Karpas-422 (cell line): ENCODE measurements at regions not wholly inside any gene's neighbourhood (a gene's known extent, or its start where the extent isn't known, plus 50 kb on each side); places are given as distances from the start of the nearest gene placed in this dataset.
"Not testable (repeated sequence)": the region's sequence is repeated elsewhere in the genome, so short reads cannot be mapped to it uniquely, and the experiment has no call there.

Source experiments
- DNase-seq: peaks from one replicate; pipeline ENCODE4 v3.0.0-alpha.2; 2015
- H2AFZ ChIP-seq: fragments of 200-600 bp; sonication (generic); 2 replicates; pipeline ENCODE4 v1.6.1; 2014; ENCODE audit warnings: antibody characterized with exemption, low read length, mixed read lengths
- H3K27ac ChIP-seq: fragments of 200-600 bp; sonication (generic); 2 replicates; pipeline ENCODE4 v1.5.1; 2014; ENCODE audit warnings: mild to moderate bottlenecking, low read length, moderate library complexity
- H3K27me3 ChIP-seq: fragments of 200-600 bp; sonication (generic); 2 replicates; pipeline ENCODE4 v1.6.1; 2014; ENCODE audit warnings: low read length, mixed read lengths
- H3K36me3 ChIP-seq: fragments of 200-600 bp; sonication (generic); 2 replicates; pipeline ENCODE4 v1.6.1; 2014; ENCODE audit warnings: low read length, mixed read lengths; ENCODE audit not compliant: insufficient read depth
- H3K4me1 ChIP-seq: fragments of 200-600 bp; sonication (generic); 2 replicates; pipeline ENCODE4 v1.6.1; 2014; ENCODE audit warnings: mild to moderate bottlenecking, low read length, mixed read lengths
- H3K4me2 ChIP-seq: fragments of 200-600 bp; sonication (generic); 2 replicates; pipeline ENCODE4 v1.6.1; 2014; ENCODE audit warnings: low read length, low read depth, mild to moderate bottlenecking; ENCODE audit not compliant: poor library complexity, severe bottlenecking
- H3K4me3 ChIP-seq: fragments of 200-600 bp; sonication (generic); 2 replicates; pipeline ENCODE4 v1.5.1; 2014; ENCODE audit warnings: mild to moderate bottlenecking, antibody characterized with exemption, low read length, mixed read lengths
- H3K79me2 ChIP-seq: fragments of 200-600 bp; sonication (generic); 2 replicates; pipeline ENCODE4 v1.6.1; 2014; ENCODE audit warnings: mild to moderate bottlenecking, low read length, mixed read lengths
- H3K9ac ChIP-seq: fragments of 200-600 bp; sonication (generic); 2 replicates; pipeline ENCODE4 v1.6.0; 2014; ENCODE audit warnings: low read length
- H3K9me2 ChIP-seq: fragments of 200-600 bp; sonication (generic), shearing (Covaris generic); replicated peaks from 2 replicates; pipeline ENCODE4 v1.6.0; 2014; ENCODE audit warnings: mild to moderate bottlenecking, low read length, moderate library complexity; ENCODE audit not compliant: insufficient read depth
- H3K9me3 ChIP-seq: fragments of 300-700, 200-600 bp; sonication (generic); 2 replicates; pipeline ENCODE4 v1.6.1; 2014; ENCODE audit warnings: low read length, mixed read lengths
- H4K20me1 ChIP-seq: fragments of 200-600 bp; sonication (generic); 2 replicates; pipeline ENCODE4 v1.6.1; 2014; ENCODE audit warnings: mild to moderate bottlenecking, antibody characterized with exemption, low read length, low read depth; ENCODE audit not compliant: insufficient read depth

DNA sequence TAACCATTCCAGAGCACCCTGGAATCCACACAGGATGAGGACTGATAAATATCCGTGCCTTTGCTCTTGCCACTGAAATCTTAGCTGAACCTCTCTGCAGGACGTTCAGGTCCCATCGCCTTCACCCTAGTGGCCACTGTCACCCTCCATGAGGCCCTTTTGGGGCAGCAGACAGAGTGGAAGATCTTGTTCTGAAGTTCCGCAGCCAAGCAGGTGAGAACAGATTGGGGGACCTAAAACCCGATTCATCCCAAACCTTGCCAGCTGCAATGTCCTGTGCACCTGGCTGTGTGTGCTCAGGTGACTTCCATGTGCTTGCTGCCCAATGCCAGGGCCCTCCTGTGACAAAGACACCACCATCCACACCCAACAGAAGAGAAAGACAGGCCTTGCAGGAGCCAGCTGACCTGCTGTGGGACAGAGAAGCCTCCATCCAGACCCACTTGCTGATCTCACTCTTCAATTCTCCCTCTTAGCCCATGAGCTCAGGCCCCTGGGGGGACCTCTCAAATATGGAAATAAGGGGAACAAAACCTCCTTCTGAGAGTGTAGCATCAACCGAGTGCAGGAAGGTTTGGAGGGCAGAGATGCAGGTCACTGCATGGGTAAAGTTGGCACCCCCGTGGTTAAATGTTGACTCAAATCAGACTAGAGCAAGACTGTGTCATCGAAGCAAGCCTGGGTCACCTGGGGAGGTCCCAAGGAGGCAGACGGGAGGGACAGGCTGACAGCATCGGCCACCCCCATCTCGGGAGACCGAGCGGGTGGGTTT lies 308.7 kb upstream of the DIO3 start:
- no peak overlapping the region for H3K27ac ChIP-seq
- peaks cover 4% of the 10 kb centered on the region; the same call in 1 of the 2 replicates for H3K27me3 ChIP-seq
- no peak for DNase-seq
- H3K4me3 ChIP-seq = no peak overlapping the region
- H3K4me1 ChIP-seq = no peaks in the 10 kb centered on the region
- H3K4me2 ChIP-seq = no peak overlapping the region
- H3K9me3 ChIP-seq = no peaks in the 10 kb centered on the region
- H3K9me2 ChIP-seq = no peaks in the 10 kb centered on the region
- H4K20me1 ChIP-seq = no peaks in the 10 kb centered on the region
- H3K9ac ChIP-seq = no peak overlapping the region
- H2AFZ ChIP-seq = no peak overlapping the region
- H3K79me2 ChIP-seq = no peaks in the 10 kb centered on the region
- H3K36me3 ChIP-seq = no peaks in the 10 kb centered on the region

DNA sequence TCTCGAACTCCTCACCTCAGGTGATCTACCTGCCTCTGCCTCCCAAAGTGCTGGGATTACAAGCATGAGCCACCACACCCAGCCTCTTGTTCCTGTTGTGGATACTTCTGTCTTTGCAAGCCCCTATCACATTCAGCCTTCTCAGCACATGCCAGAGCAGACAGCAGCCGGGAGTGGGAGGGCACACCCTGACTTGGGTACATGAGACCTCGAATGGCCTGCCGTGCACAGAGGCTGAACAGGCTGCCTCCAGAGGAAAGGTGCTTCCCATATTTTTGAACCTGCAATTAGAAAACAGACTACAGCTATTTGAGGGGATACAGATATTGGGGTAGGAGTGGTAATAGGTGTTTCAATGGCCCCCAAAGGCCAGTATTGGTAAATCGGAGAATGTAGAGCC lies 307.3 kb upstream of the DIO3 start:
- no peaks in the 10 kb centered on the region for H3K79me2 ChIP-seq
- no peaks in the 10 kb centered on the region for H3K9me2 ChIP-seq
- H4K20me1 ChIP-seq = no peaks in the 10 kb centered on the region
- H3K27ac ChIP-seq = no peak overlapping the region
- no peak overlapping the region for H3K4me3 ChIP-seq
- H3K27me3 ChIP-seq = peaks cover 4% of the 10 kb centered on the region; the same call in 1 of the 2 replicates
- no peak overlapping the region for H2AFZ ChIP-seq
- no peaks in the 10 kb centered on the region for H3K9me3 ChIP-seq
- no peak overlapping the region for H3K4me2 ChIP-seq
- no peaks in the 10 kb centered on the region for H3K36me3 ChIP-seq
- no peak overlapping the region for H3K9ac ChIP-seq
- H3K4me1 ChIP-seq = no peaks in the 10 kb centered on the region
- no peak for DNase-seq

DNA sequence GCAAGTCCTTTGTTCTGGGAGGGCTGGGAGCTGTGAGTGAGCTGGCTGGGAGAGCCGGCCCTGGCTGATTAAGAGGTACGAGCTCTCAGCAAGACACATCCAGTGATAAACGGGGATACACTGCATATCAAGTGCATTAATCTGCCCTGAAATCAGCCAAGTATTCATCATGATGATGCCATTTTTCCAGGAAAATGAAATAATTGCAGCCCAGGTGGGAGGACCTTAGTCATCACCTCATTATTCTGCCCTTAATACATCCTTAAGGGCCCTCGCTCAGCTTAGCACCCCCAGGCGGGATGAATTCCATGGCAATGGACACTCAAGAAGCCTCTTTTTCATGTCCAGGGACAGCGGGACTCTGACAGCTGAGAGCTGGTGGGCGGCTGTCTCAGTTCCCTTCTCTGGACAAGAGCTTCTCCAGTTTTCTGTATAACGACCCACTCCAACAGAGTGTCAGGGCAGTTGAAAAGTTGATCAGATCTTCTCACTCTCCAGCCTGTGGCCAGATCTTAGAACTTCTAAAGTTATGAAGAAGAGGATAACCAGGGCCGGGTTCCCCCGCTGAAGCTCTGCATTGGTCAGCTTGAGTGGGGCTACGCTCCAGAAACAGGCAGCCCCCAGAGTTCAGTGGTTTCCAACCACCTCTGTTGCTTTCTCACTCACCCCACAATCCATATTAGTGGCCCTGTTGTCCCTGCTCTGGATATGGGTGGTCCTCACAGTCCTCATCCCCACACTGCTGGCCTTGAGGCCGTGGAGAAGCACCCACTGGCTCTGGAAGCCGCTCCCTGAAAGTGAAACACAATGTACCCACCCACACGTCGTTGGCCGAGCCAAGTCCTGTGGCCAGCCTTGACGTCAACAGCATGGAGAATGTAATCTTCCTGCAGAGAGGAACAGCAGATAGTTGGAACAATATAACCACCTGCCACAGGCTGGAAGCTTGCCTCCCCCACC lies 306.2 kb upstream of the DIO3 start:
- H3K4me3 ChIP-seq = no peak overlapping the region
- no peaks in the 10 kb centered on the region for H4K20me1 ChIP-seq
- H2AFZ ChIP-seq = no peak overlapping the region
- no peaks in the 10 kb centered on the region for H3K9me2 ChIP-seq
- DNase-seq = no peak
- peaks cover 4% of the 10 kb centered on the region; the same call in 1 of the 2 replicates for H3K27me3 ChIP-seq
- H3K9ac ChIP-seq = no peak overlapping the region
- H3K27ac ChIP-seq = no peak overlapping the region
- no peak overlapping the region for H3K4me2 ChIP-seq
- H3K36me3 ChIP-seq = no peaks in the 10 kb centered on the region
- no peaks in the 10 kb centered on the region for H3K79me2 ChIP-seq
- no peaks in the 10 kb centered on the region for H3K4me1 ChIP-seq
- no peaks in the 10 kb centered on the region for H3K9me3 ChIP-seq

DNA sequence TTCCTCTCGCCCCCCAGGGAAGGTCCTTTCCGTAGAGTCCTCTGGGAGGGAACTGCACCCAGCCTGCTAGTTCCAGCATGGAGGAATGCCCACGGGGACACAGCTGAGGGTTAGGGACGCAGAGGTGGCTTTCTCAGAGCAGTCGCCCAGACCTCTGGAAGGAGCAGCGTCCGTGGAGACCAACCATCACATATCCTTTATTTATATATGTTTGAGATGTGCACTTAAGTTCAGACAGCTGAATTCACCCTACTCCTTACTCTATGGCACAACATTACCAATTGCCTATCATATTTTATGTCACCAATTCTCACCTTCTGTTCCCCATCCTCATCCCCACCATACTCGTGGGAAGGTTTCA lies 305.6 kb upstream of the DIO3 start:
- H3K9ac ChIP-seq = no peak overlapping the region
- no peaks in the 10 kb centered on the region for H3K4me1 ChIP-seq
- no peaks in the 10 kb centered on the region for H4K20me1 ChIP-seq
- H3K9me2 ChIP-seq = no peaks in the 10 kb centered on the region
- H3K36me3 ChIP-seq = no peaks in the 10 kb centered on the region
- H3K4me3 ChIP-seq = no peak overlapping the region
- DNase-seq = no peak
- H3K79me2 ChIP-seq = no peaks in the 10 kb centered on the region
- no peak overlapping the region for H3K27ac ChIP-seq
- H3K4me2 ChIP-seq = no peak overlapping the region
- H3K9me3 ChIP-seq = no peaks in the 10 kb centered on the region
- H3K27me3 ChIP-seq = peaks cover 4% of the 10 kb centered on the region; the same call in 1 of the 2 replicates
- no peak overlapping the region for H2AFZ ChIP-seq

DNA sequence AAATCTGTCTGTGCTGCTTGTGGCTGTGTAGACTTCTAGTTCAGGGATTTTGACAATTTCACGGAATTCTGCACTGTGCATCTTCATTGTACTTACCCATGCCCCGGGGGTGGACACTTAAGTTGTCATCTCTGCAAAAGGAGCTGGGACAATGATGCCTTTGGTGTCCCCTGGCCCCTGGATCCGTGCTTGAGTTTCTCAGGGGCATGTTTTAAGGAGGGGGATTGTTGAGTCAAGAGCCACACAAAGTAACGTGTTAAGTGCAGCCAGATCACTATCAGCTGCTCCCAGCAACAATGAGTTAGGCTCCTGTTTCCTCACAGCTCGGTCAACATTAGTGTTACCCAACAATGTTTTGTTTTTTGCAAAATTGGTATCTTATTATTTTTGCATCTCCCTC lies 305.0 kb upstream of the DIO3 start:
- no peak overlapping the region for H3K27ac ChIP-seq
- H3K27me3 ChIP-seq = peaks cover 4% of the 10 kb centered on the region; the same call in 1 of the 2 replicates
- no peak overlapping the region for H3K4me3 ChIP-seq
- H3K9me3 ChIP-seq = no peaks in the 10 kb centered on the region
- H3K36me3 ChIP-seq = no peaks in the 10 kb centered on the region
- no peaks in the 10 kb centered on the region for H3K9me2 ChIP-seq
- H3K9ac ChIP-seq = no peak overlapping the region
- DNase-seq = no peak
- no peaks in the 10 kb centered on the region for H4K20me1 ChIP-seq
- no peak overlapping the region for H2AFZ ChIP-seq
- no peaks in the 10 kb centered on the region for H3K4me1 ChIP-seq
- H3K79me2 ChIP-seq = no peaks in the 10 kb centered on the region
- H3K4me2 ChIP-seq = no peak overlapping the region

DNA sequence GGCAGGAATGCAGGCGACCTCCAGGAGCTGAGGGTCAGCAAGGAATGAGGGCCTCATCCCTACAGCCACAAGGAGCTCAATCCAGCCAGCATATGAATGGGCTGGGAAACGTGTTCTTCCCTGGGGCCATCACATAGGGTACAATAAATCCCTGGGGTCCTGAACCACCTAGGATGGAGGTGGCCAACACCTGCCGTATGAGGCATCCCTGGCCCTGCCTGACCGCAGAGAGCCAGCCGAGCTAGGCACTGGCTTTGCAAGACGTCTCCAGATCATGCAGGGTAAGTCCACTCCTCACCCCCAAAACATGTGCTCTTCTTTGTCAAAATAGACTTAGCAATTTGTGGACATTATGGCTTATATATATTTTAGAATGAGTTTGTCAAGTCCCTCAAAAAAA lies 303.7 kb upstream of the DIO3 start:
- Histone ChIP-seq H3K4me3 (no peak overlapping the region), H3K9ac (no peak overlapping the region), H4K20me1 (no peaks in the 10 kb centered on the region), H3K9me3 (no peaks in the 10 kb centered on the region), H3K36me3 (no peaks in the 10 kb centered on the region), H3K27ac (no peak overlapping the region), H3K4me1 (no peaks in the 10 kb centered on the region), H3K9me2 (no peaks in the 10 kb centered on the region), H3K79me2 (no peaks in the 10 kb centered on the region), H3K4me2 (no peak overlapping the region), H3K27me3 (peaks cover 4% of the 10 kb centered on the region; the same call in 1 of the 2 replicates), H2AFZ (no peak overlapping the region)
- no peak for DNase-seq

DNA sequence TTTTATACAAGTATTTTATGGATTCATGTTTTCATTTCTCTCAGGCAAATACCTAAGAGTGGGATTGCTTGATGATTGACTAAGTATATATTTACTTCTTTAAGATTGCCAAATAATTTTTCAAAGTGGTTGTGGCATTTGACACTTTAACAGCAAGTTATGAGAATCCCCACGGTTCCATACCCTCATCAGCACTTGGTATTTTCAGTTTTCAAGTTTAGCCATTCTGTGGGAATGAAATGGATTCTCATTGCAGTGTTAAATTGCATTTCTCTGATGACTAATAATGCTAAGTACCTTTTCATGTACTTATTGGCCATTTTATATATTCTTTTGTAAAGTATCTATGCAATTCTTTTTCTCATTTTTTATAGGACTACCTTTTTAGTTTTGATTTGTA lies 301.5 kb upstream of the DIO3 start:
- no peaks in the 10 kb centered on the region for H3K4me1 ChIP-seq
- no peak overlapping the region for H2AFZ ChIP-seq
- no peak overlapping the region for H3K4me3 ChIP-seq
- H3K27ac ChIP-seq = no peak overlapping the region
- no peaks in the 10 kb centered on the region for H3K79me2 ChIP-seq
- DNase-seq = no peak
- H3K9me3 ChIP-seq = no peaks in the 10 kb centered on the region
- no peaks in the 10 kb centered on the region for H4K20me1 ChIP-seq
- no peaks in the 10 kb centered on the region for H3K9me2 ChIP-seq
- H3K36me3 ChIP-seq = no peaks in the 10 kb centered on the region
- peaks cover 4% of the 10 kb centered on the region; the same call in 1 of the 2 replicates for H3K27me3 ChIP-seq
- H3K4me2 ChIP-seq = no peak overlapping the region
- H3K9ac ChIP-seq = no peak overlapping the region

DNA sequence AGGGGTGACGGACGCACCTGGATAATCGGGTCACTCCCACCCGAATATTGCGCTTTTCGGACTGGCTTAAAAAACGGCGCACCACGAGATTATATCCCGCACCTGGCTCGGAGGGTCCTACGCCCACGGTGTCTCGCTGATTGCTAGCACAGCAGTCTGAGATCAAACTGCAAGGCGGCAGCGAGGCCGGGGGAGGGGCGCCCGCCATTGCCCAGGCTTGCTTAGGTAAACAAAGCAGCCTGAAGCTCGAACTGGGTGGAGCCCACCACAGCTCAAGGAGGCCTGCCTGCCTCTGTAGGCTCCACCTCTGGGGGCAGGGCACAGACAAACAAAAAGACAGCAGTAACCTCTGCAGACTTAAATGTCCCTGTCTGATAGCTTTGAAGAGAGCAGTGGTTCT lies 294.9 kb upstream of the DIO3 start:
- not testable (repeated sequence) for H3K36me3 ChIP-seq, H3K4me1 ChIP-seq, H3K4me2 ChIP-seq, H3K9me3 ChIP-seq, H2AFZ ChIP-seq, H3K9ac ChIP-seq, H3K27me3 ChIP-seq, H4K20me1 ChIP-seq, DNase-seq, H3K4me3 ChIP-seq, H3K9me2 ChIP-seq, H3K27ac ChIP-seq, H3K79me2 ChIP-seq
